ENCODE measurements at regions not wholly inside any gene's neighbourhood (a gene's known extent, or its start where the extent isn't known, plus 50 kb on each side); places are given as distances from the start of the nearest gene placed in this dataset.
A peak's percentile ranks its signal among the peaks of the same experiment; 100 is the strongest.

- peak; percentile 63 for TF ChIP-seq CTCF (conservative IDR thresholded peaks at IDR 0.05)
- no peak overlapping the region for H3K27ac ChIP-seq
Measured at GRCh38 chr2:198374375-198375082, 570.1 kb downstream of the PLCL1 start.

- H3K27ac ChIP-seq, result no peak overlapping the region
- TF ChIP-seq CTCF (conservative IDR thresholded peaks at IDR 0.05), result no peak
Measured at GRCh38 chr2:198371921-198372543, 567.6 kb downstream of the PLCL1 start.

DNA sequence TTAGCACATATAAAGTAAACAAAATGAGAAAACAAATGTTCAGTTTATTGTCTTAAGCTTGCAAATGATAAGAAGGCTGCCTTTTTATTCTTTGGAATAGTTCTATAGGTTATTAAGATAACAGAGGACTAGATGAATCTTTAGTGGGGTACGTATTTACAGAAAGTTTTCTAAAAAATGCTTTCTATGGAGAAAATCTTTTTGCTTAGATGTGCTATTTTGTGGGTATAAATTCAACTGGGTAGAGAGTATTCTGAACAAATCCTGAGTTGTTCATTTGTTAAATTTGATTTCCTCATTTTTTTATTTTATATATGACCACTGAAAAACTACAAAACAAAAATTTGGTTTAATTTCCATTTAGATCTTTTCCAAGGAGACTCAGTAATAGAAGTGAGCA lies 566.9 kb downstream of the PLCL1 start:
- TF ChIP-seq CTCF (conservative IDR thresholded peaks at IDR 0.05), result no peak
- H3K27ac ChIP-seq, result no peak overlapping the region

GRCh38 chr2:198368089-198368488 lies 563.7 kb downstream of the PLCL1 start:
- no peak for TF ChIP-seq CTCF (conservative IDR thresholded peaks at IDR 0.05)
- no peak overlapping the region for H3K27ac ChIP-seq

GRCh38 chr2:198362740-198363139 lies 558.3 kb downstream of the PLCL1 start:
- no peak overlapping the region for H3K27ac ChIP-seq
- no peak for TF ChIP-seq CTCF (conservative IDR thresholded peaks at IDR 0.05)

GRCh38 chr2:198359308-198359707 lies 554.9 kb downstream of the PLCL1 start:
- TF ChIP-seq CTCF (conservative IDR thresholded peaks at IDR 0.05), result no peak
- H3K27ac ChIP-seq, result no peak overlapping the region

GRCh38 chr2:198356157-198356556 lies 551.8 kb downstream of the PLCL1 start:
- no peak for TF ChIP-seq CTCF (conservative IDR thresholded peaks at IDR 0.05)
- no peak overlapping the region for H3K27ac ChIP-seq
